IMR-90 (cell line): ENCODE measurements at regions not wholly inside any gene's neighbourhood (a gene's known extent, or its start where the extent isn't known, plus 50 kb on each side); places are given as distances from the start of the nearest gene placed in this dataset.
"Not testable (repeated sequence)": the region's sequence is repeated elsewhere in the genome, so short reads cannot be mapped to it uniquely, and the experiment has no call there.

Experiments
- ATAC-seq: fragments of 200-7000 bp; cut with Tn5 transposase; 2 replicates; pipeline ENCODE4 v1.9.1; 2020; ENCODE audit warnings: low read depth, mild to moderate bottlenecking, moderate library complexity
- BruUV-seq: library from RNA; stranded (reverse); fragments of 400-500 nt; replicated peaks from 2 replicates; lab custom pipeline; 2021; lab: Mats Ljungman, UMichigan
- CTCF ChIA-PET: fragments of 300-600 bp; formaldehyde crosslinking; extraction: SDS; loops from one replicate; lab custom pipeline; 2021; ENCODE audit warnings: antibody characterized with exemption; lab: Yijun Ruan, JAX
- POLR2A ChIA-PET: fragments of 300-600 bp; sonication (Branson Sonifier 250); formaldehyde crosslinking; loops from one replicate; lab custom pipeline; 2022; ENCODE audit warnings: antibody characterized with exemption; ENCODE audit not compliant: unreplicated experiment; lab: Charles Lee
- DNase-seq: peaks from one replicate; pipeline ENCODE4 v3.0.0; 2013
- H2AFZ ChIP-seq: replicated peaks from 2 replicates; pipeline ENCODE3; 2013; ENCODE audit warnings: low read length, mild to moderate bottlenecking; ENCODE audit not compliant: poor library complexity
- H2AK5ac ChIP-seq: 2 replicates; pipeline ENCODE4 v1.6.1; 2013; ENCODE audit warnings: low read depth, low read length, inconsistent platforms
- H2AK9ac ChIP-seq: replicated peaks from 2 replicates; pipeline ENCODE3; 2013; ENCODE audit warnings: mild to moderate bottlenecking, low read depth, low read length, moderate library complexity; ENCODE audit not compliant: poor library complexity
- H2BK120ac ChIP-seq: 2 replicates; pipeline ENCODE4 v1.6.1; 2013; ENCODE audit warnings: low read depth, low read length, inconsistent platforms
- H2BK15ac ChIP-seq: 3 replicates; pipeline ENCODE4 v1.6.1; 2013; ENCODE audit warnings: low read depth, low read length, inconsistent platforms
- H2BK20ac ChIP-seq: 2 replicates; pipeline ENCODE4 v1.6.1; 2013; ENCODE audit warnings: low read depth, mild to moderate bottlenecking, inconsistent platforms, low read length, moderate library complexity
- H2BK5ac ChIP-seq: 2 replicates; pipeline ENCODE4 v1.6.1; 2013; ENCODE audit warnings: mild to moderate bottlenecking, low read depth, low read length, inconsistent platforms; ENCODE audit not compliant: poor library complexity, severe bottlenecking
- H3K14ac ChIP-seq: replicated peaks from 2 replicates; pipeline ENCODE4 v1.6.1; 2013; ENCODE audit warnings: low read depth, low read length, inconsistent platforms
- H3K18ac ChIP-seq: 2 replicates; pipeline ENCODE4 v1.6.1; 2013; ENCODE audit warnings: low read depth, low read length, control low read depth
- H3K23ac ChIP-seq: 2 replicates; pipeline ENCODE4 v1.6.1; 2013; ENCODE audit warnings: low read depth, low read length, inconsistent platforms
- H3K27ac ChIP-seq: 2 replicates; pipeline ENCODE4 v1.5.1; 2013; ENCODE audit warnings: mild to moderate bottlenecking, control low read depth, low read length; ENCODE audit not compliant: insufficient read depth
- H3K27me3 ChIP-seq: 2 replicates; pipeline ENCODE4 v1.6.1; 2013; ENCODE audit warnings: low read length; ENCODE audit not compliant: control insufficient read depth, insufficient read depth
- H3K36me3 ChIP-seq: 2 replicates; pipeline ENCODE4 v1.6.1; 2013; ENCODE audit warnings: low read length, mixed read lengths; ENCODE audit not compliant: control insufficient read depth, insufficient read depth
- H3K4ac ChIP-seq: 2 replicates; pipeline ENCODE4 v1.6.1; 2013; ENCODE audit warnings: low read depth, low read length, inconsistent platforms
- H3K4me1 ChIP-seq: 2 replicates; pipeline ENCODE4 v1.6.1; 2013; ENCODE audit warnings: low read length, mixed read lengths; ENCODE audit not compliant: control insufficient read depth, insufficient read depth
- H3K4me2 ChIP-seq: 2 replicates; pipeline ENCODE4 v1.6.1; 2013; ENCODE audit warnings: low read depth, mild to moderate bottlenecking, control low read depth, low read length, moderate library complexity
- H3K4me3 ChIP-seq: 2 replicates; pipeline ENCODE4 v1.5.1; 2013; ENCODE audit warnings: low read depth, mild to moderate bottlenecking, control low read depth, low read length, moderate library complexity; ENCODE audit not compliant: insufficient read depth
- H3K56ac ChIP-seq: 2 replicates; pipeline ENCODE4 v1.6.1; 2013; ENCODE audit warnings: low read length, inconsistent platforms; ENCODE audit not compliant: insufficient read depth; ENCODE audit errors: extremely low read depth
- H3K79me1 ChIP-seq, 2 experiments: 2 replicates each; pipeline ENCODE4 v1.6.1; 2013; ENCODE audit warnings: low read length in 2 of 2, inconsistent platforms in 1 of 2, low read depth in 1 of 2
- H3K9ac ChIP-seq: 2 replicates; pipeline ENCODE4 v1.6.1; 2013; ENCODE audit warnings: low read depth, low read length, control low read depth
- H3K9me1 ChIP-seq: 2 replicates; pipeline ENCODE4 v1.6.1; 2013; ENCODE audit warnings: low read length, inconsistent platforms; ENCODE audit not compliant: insufficient read depth
- H3K9me3 ChIP-seq: 2 replicates; pipeline ENCODE4 v1.6.1; 2013; ENCODE audit warnings: low read length; ENCODE audit not compliant: control insufficient read depth, insufficient read depth
- H4K20me1 ChIP-seq: 2 replicates; pipeline ENCODE4 v1.6.1; 2013; ENCODE audit warnings: low read length, inconsistent platforms; ENCODE audit not compliant: insufficient read depth
- H4K5ac ChIP-seq: 2 replicates; pipeline ENCODE4 v1.6.1; 2013; ENCODE audit warnings: mild to moderate bottlenecking, low read depth, low read length, control low read depth
- H4K8ac ChIP-seq, 2 experiments: 2 replicates each; pipeline ENCODE4 v1.6.1; 2013; ENCODE audit warnings: low read depth in 2 of 2, low read length in 2 of 2, control low read depth in 1 of 2, inconsistent platforms in 1 of 2
- H4K91ac ChIP-seq: 2 replicates; pipeline ENCODE4 v1.6.1; 2013; ENCODE audit warnings: low read depth, low read length, inconsistent platforms; ENCODE audit not compliant: insufficient read depth
- WGBS, 2 experiments: methylation state at CpG; one replicate each; pipeline versions ENCODE4 v1.1.5 to v1.1.7; 2013; ENCODE audit warnings: missing lambda C conversion rate in 2 of 2; ENCODE audit not compliant: insufficient read length in 1 of 2; ENCODE audit errors: extremely low coverage in 2 of 2; 5-methylcytosine and 5-hydroxymethylcytosine counted together
- dilution Hi-C: fragments of 300-500 bp; cut with HindIII; formaldehyde crosslinking; loops from one replicate; pipeline ENCODE4 v1.14.3; 2018; ENCODE audit warnings: low sequenced_read_pairs; ENCODE audit not compliant: unreplicated experiment
- in situ Hi-C: fragments of 300-500 bp; cut with MboI; formaldehyde crosslinking; loops from 3 replicates; pipeline ENCODE4 v1.14.3; 2019; ENCODE audit warnings: low sequenced_read_pairs, inconsistent platforms, mixed read lengths
- intact Hi-C: fragments of 100-400 bp; cut with micrococcal nuclease; formaldehyde crosslinking; loops from 2 replicates; pipeline ENCODE4 v1.10.0; 2022

DNA sequence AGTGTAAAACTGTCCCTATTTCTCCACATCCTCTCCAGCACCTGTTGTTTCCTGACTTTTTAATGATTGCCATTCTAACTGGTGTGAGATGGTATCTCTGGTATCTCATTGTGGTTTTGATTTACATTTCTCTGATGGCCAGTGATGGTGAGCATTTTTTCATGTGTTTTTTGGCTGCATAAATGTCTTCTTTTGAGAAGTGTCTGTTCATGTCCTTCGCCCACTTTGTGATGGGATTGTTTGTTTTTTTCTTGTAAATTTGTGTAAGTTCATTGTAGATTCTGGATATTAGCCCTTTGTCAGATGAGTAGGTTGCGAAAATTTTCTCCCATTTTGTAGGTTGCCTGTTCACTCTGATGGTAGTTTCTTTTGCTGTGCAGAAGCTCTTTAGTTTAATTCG is 54.8 kb upstream of the PRSS50 start:
- H3K4me2 ChIP-seq, H3K4ac ChIP-seq, H4K8ac ChIP-seq, H2AFZ ChIP-seq, H3K4me3 ChIP-seq, H3K27ac ChIP-seq, dilution Hi-C loops, intact Hi-C loops, H2BK15ac ChIP-seq, CTCF ChIA-PET, H4K91ac ChIP-seq, H3K14ac ChIP-seq, H2BK5ac ChIP-seq, H3K4me1 ChIP-seq, in situ Hi-C loops, H4K5ac ChIP-seq, H3K79me1 ChIP-seq, H3K9me3 ChIP-seq, H3K18ac ChIP-seq, ATAC-seq, H3K27me3 ChIP-seq, DNase-seq, BruUV-seq, H3K9me1 ChIP-seq, POLR2A ChIA-PET, H3K56ac ChIP-seq, H3K9ac ChIP-seq, H2BK20ac ChIP-seq, H2AK9ac ChIP-seq, H4K20me1 ChIP-seq, H3K36me3 ChIP-seq, H2BK120ac ChIP-seq, H3K23ac ChIP-seq, H2AK5ac ChIP-seq: not testable (repeated sequence)
- WGBS, 2 experiments, result no CpG with 5 or more reads among the region's 3 CpGs
